ENCODE measurements at regions not wholly inside any gene's neighbourhood (a gene's known extent, or its start where the extent isn't known, plus 50 kb on each side); places are given as distances from the start of the nearest gene placed in this dataset.

GRCh38 chr3:194749631-194750490 is 64.2 kb downstream of the FAM43A start (continued):
- TF ChIP-seq THAP9 (CRISPR knock-in tag; IDR thresholded peaks at IDR 0.05; ENCODE audit: borderline replicate concordance) (peak; percentile 69; the same call in 1 of the 2 replicates), JUND (CRISPR knock-in tag; IDR thresholded peaks at IDR 0.05) (no peak), SOX13 (IDR thresholded peaks at IDR 0.05) (peak; percentile 84; the same call in 1 of the 2 replicates), SOX13 (CRISPR knock-in tag; conservative IDR thresholded peaks at IDR 0.05 in 1 of 2, IDR thresholded peaks at IDR 0.05 in 1 of 2) (peak in 1 of 2 experiments; percentile 97; a peak in 2 of 4 replicates), SMYD3 (CRISPR knock-in tag; IDR thresholded peaks at IDR 0.05) (no peak), KLF9 (CRISPR knock-in tag; IDR thresholded peaks at IDR 0.05; ENCODE audit: low read depth) (no peak), ZNF75D (CRISPR knock-in tag; IDR thresholded peaks at IDR 0.05; ENCODE audit: borderline replicate concordance) (no peak), ZNF816 (CRISPR knock-in tag; IDR thresholded peaks at IDR 0.05; ENCODE audit: borderline replicate concordance) (no peak), ZMYM4 (CRISPR knock-in tag; IDR thresholded peaks at IDR 0.05) (peak; percentile 70), ZNF34 (CRISPR knock-in tag; IDR thresholded peaks at IDR 0.05; ENCODE audit: borderline replicate concordance) (peak; percentile 92; the same call in 1 of the 2 replicates), TCF12 (IDR thresholded peaks at IDR 0.05) (no peak), TCF12 (CRISPR knock-in tag; IDR thresholded peaks at IDR 0.05) (no peak), HNRNPH1 (optimal IDR thresholded peaks at IDR 0.05; ENCODE audit: low read depth, low read length) (no peak), EP300 (IDR thresholded peaks at IDR 0.05; ENCODE audit: low read depth in 2 of 2, low read length in 2 of 2) (peak in 1 of 2 experiments; percentile 73; a peak in 2 of 4 replicates), EP300 (CRISPR knock-in tag; IDR thresholded peaks at IDR 0.05; ENCODE audit: borderline replicate concordance) (peak; percentile 90), NBN (conservative IDR thresholded peaks at IDR 0.05) (no peak), ZNF451 (CRISPR knock-in tag; IDR thresholded peaks at IDR 0.05) (no peak), FOXP4 (CRISPR knock-in tag; IDR thresholded peaks at IDR 0.05) (peak; percentile 96), SRY (CRISPR knock-in tag; IDR thresholded peaks at IDR 0.05) (peak; percentile 85; the same call in 1 of the 2 replicates), NFIB (CRISPR knock-in tag; IDR thresholded peaks at IDR 0.05; ENCODE audit: borderline replicate concordance) (no peak), MAZ (IDR thresholded peaks at IDR 0.05; ENCODE audit: borderline replicate concordance, low read depth, low read length) (no peak), MAZ (CRISPR knock-in tag; IDR thresholded peaks at IDR 0.05; ENCODE audit: low read depth) (0 out of 2 replicates have a peak, but pooled peaks have one; percentile 30), HOXD1 (CRISPR knock-in tag; IDR thresholded peaks at IDR 0.05) (no peak)
- TF ChIP-seq, protein P1, sequence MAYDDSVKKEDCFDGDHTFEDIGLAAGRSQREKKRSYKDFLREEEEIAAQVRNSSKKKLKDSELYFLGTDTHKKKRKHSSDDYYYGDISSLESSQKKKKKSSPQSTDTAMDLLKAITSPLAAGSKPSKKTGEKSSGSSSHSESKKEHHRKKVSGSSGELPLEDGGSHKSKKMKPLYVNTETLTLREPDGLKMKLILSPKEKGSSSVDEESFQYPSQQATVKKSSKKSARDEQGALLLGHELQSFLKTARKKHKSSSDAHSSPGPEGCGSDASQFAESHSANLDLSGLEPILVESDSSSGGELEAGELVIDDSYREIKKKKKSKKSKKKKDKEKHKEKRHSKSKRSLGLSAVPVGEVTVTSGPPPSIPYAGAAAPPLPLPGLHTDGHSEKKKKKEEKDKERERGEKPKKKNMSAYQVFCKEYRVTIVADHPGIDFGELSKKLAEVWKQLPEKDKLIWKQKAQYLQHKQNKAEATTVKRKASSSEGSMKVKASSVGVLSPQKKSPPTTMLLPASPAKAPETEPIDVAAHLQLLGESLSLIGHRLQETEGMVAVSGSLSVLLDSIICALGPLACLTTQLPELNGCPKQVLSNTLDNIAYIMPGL (CRISPR knock-in tag; IDR thresholded peaks at IDR 0.05; ENCODE audit: borderline replicate concordance in 1 of 2, low read depth in 1 of 2) = peak; percentile 31 to 48; a peak in 2 of 4 replicates
